ENCODE measurements at regions not wholly inside any gene's neighbourhood (a gene's known extent, or its start where the extent isn't known, plus 50 kb on each side); places are given as distances from the start of the nearest gene placed in this dataset.

GRCh38 chr1:208809876-208810275, 565.7 kb upstream of the PLXNA2 start:
- no TSS peak for BruUV-seq (replicated peaks)
- no peak for ATAC-seq
- Histone ChIP-seq H3K36me3 (ENCODE audit: control insufficient read depth, insufficient read depth, low read length) (no peaks in the 10 kb centered on the region), H3K4me3 (ENCODE audit: low read depth in 2 of 2, low read length in 2 of 2) (no peak overlapping the region), H3K4me1 (ENCODE audit: control insufficient read depth, insufficient read depth, low read length) (no peaks in the 10 kb centered on the region), H3K27ac (ENCODE audit: low read length) (no peak overlapping the region), H3K27me3 (ENCODE audit: control insufficient read depth, insufficient read depth, low read length) (no peaks in the 10 kb centered on the region), H3K9me3 (ENCODE audit: control insufficient read depth, insufficient read depth, low read depth, low read length) (no peaks in the 10 kb centered on the region)
- intact Hi-C loops (cut with micrococcal nuclease; ENCODE audit: unreplicated experiment): no loop called here
- ChIA-PET CTCF (no interaction called here), POLR2A (no interaction called here)
- DNase-seq (ENCODE audit: low read depth, low spot score): no peak
- TF ChIP-seq TCF7L2 (IDR thresholded peaks at IDR 0.05; ENCODE audit: low read depth, low read length) (no peak), POLR2AphosphoS5 (IDR thresholded peaks at IDR 0.05; ENCODE audit: low read depth, low read length) (no peak), SIN3A (IDR thresholded peaks at IDR 0.05; ENCODE audit: borderline replicate concordance, insufficient read depth, low read depth, low read length) (no peak)
- TF ChIP-seq, protein P1, sequence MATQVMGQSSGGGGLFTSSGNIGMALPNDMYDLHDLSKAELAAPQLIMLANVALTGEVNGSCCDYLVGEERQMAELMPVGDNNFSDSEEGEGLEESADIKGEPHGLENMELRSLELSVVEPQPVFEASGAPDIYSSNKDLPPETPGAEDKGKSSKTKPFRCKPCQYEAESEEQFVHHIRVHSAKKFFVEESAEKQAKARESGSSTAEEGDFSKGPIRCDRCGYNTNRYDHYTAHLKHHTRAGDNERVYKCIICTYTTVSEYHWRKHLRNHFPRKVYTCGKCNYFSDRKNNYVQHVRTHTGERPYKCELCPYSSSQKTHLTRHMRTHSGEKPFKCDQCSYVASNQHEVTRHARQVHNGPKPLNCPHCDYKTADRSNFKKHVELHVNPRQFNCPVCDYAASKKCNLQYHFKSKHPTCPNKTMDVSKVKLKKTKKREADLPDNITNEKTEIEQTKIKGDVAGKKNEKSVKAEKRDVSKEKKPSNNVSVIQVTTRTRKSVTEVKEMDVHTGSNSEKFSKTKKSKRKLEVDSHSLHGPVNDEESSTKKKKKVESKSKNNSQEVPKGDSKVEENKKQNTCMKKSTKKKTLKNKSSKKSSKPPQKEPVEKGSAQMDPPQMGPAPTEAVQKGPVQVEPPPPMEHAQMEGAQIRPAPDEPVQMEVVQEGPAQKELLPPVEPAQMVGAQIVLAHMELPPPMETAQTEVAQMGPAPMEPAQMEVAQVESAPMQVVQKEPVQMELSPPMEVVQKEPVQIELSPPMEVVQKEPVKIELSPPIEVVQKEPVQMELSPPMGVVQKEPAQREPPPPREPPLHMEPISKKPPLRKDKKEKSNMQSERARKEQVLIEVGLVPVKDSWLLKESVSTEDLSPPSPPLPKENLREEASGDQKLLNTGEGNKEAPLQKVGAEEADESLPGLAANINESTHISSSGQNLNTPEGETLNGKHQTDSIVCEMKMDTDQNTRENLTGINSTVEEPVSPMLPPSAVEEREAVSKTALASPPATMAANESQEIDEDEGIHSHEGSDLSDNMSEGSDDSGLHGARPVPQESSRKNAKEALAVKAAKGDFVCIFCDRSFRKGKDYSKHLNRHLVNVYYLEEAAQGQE (IDR thresholded peaks at IDR 0.05; ENCODE audit: insufficient read depth in 1 of 2, low read depth in 2 of 2, low read length in 1 of 2): no peak
- TF ChIP-seq, protein P2, sequence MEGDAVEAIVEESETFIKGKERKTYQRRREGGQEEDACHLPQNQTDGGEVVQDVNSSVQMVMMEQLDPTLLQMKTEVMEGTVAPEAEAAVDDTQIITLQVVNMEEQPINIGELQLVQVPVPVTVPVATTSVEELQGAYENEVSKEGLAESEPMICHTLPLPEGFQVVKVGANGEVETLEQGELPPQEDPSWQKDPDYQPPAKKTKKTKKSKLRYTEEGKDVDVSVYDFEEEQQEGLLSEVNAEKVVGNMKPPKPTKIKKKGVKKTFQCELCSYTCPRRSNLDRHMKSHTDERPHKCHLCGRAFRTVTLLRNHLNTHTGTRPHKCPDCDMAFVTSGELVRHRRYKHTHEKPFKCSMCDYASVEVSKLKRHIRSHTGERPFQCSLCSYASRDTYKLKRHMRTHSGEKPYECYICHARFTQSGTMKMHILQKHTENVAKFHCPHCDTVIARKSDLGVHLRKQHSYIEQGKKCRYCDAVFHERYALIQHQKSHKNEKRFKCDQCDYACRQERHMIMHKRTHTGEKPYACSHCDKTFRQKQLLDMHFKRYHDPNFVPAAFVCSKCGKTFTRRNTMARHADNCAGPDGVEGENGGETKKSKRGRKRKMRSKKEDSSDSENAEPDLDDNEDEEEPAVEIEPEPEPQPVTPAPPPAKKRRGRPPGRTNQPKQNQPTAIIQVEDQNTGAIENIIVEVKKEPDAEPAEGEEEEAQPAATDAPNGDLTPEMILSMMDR (IDR thresholded peaks at IDR 0.05): no peak
- in situ Hi-C loops (cut with HindIII; ENCODE audit: low pct_unique_long_range_greater_than_20kb, low sequenced_read_pairs): no loop called here

GRCh38 chr1:208818770-208819445, 574.7 kb upstream of the PLXNA2 start:
- DNase-seq (ENCODE audit: low read depth, low spot score): no peak
- H3K27me3 ChIP-seq (ENCODE audit: control insufficient read depth, insufficient read depth, low read length): no peaks in the 10 kb centered on the region
- POLR2A ChIA-PET: no interaction called here
- CTCF ChIA-PET: no interaction called here
- no peak for ATAC-seq
- TF ChIP-seq TCF7L2 (IDR thresholded peaks at IDR 0.05; ENCODE audit: low read depth, low read length): no peak
- intact Hi-C loops (cut with micrococcal nuclease; ENCODE audit: unreplicated experiment) (no loop called here), in situ Hi-C loops (cut with HindIII; ENCODE audit: low pct_unique_long_range_greater_than_20kb, low sequenced_read_pairs) (no loop called here)
- no peak overlapping the region for H3K4me3 ChIP-seq (ENCODE audit: low read depth in 2 of 2, low read length in 2 of 2)
- no peaks in the 10 kb centered on the region for H3K9me3 ChIP-seq (ENCODE audit: control insufficient read depth, insufficient read depth, low read depth, low read length)
- no TSS peak for BruUV-seq (replicated peaks)
- H3K27ac ChIP-seq (ENCODE audit: low read length): no peak overlapping the region
- H3K4me1 ChIP-seq (ENCODE audit: control insufficient read depth, insufficient read depth, low read length): no peaks in the 10 kb centered on the region
- H3K36me3 ChIP-seq (ENCODE audit: control insufficient read depth, insufficient read depth, low read length): no peaks in the 10 kb centered on the region

GRCh38 chr1:208820580-208821212, 576.5 kb upstream of the PLXNA2 start:
- no peak overlapping the region for H3K4me3 ChIP-seq (ENCODE audit: low read depth in 2 of 2, low read length in 2 of 2)
- BruUV-seq (replicated peaks): no TSS peak
- no peak for DNase-seq (ENCODE audit: low read depth, low spot score)
- no peak for ATAC-seq
- H3K36me3 ChIP-seq (ENCODE audit: control insufficient read depth, insufficient read depth, low read length): no peaks in the 10 kb centered on the region
- intact Hi-C loops (cut with micrococcal nuclease; ENCODE audit: unreplicated experiment): no loop called here
- no peak for TF ChIP-seq TCF7L2 (IDR thresholded peaks at IDR 0.05; ENCODE audit: low read depth, low read length)
- TF ChIP-seq, protein P2 (IDR thresholded peaks at IDR 0.05): no peak
- no peak for TF ChIP-seq SIN3A (IDR thresholded peaks at IDR 0.05; ENCODE audit: borderline replicate concordance, insufficient read depth, low read depth, low read length)
- TF ChIP-seq, protein P1 (IDR thresholded peaks at IDR 0.05; ENCODE audit: insufficient read depth in 1 of 2, low read depth in 2 of 2, low read length in 1 of 2): no peak
- TF ChIP-seq POLR2AphosphoS5 (IDR thresholded peaks at IDR 0.05; ENCODE audit: low read depth, low read length): no peak
- H3K27ac ChIP-seq (ENCODE audit: low read length): no peak overlapping the region
- in situ Hi-C loops (cut with HindIII; ENCODE audit: low pct_unique_long_range_greater_than_20kb, low sequenced_read_pairs): no loop called here
- H3K4me1 ChIP-seq (ENCODE audit: control insufficient read depth, insufficient read depth, low read length): no peaks in the 10 kb centered on the region
- H3K9me3 ChIP-seq (ENCODE audit: control insufficient read depth, insufficient read depth, low read depth, low read length): no peaks in the 10 kb centered on the region
- POLR2A ChIA-PET: no interaction called here
- H3K27me3 ChIP-seq (ENCODE audit: control insufficient read depth, insufficient read depth, low read length): no peaks in the 10 kb centered on the region
- CTCF ChIA-PET: no interaction called here
